ENCODE measurements at regions not wholly inside any gene's neighbourhood (a gene's known extent, or its start where the extent isn't known, plus 50 kb on each side); places are given as distances from the start of the nearest gene placed in this dataset.

- no peak for DNase-seq (ENCODE audit: low read depth)
- TF ChIP-seq CTCF (conservative IDR thresholded peaks at IDR 0.05; ENCODE audit: low read depth, low read length): no peak
- H3K4me3 ChIP-seq (ENCODE audit: low read length): no peak overlapping the region
Observed at GRCh38 chr9:4921449-4921848, 63.6 kb upstream of the JAK2 start.

- H3K4me3 ChIP-seq (ENCODE audit: low read length): no peak overlapping the region
- no peak for TF ChIP-seq CTCF (conservative IDR thresholded peaks at IDR 0.05; ENCODE audit: low read depth, low read length)
- no peak for DNase-seq (ENCODE audit: low read depth)
Observed at GRCh38 chr9:4922101-4922500, 63.0 kb upstream of the JAK2 start.

GRCh38 chr9:4922730-4923129 is 62.3 kb upstream of the JAK2 start:
- TF ChIP-seq CTCF (conservative IDR thresholded peaks at IDR 0.05; ENCODE audit: low read depth, low read length): no peak
- no peak for DNase-seq (ENCODE audit: low read depth)
- no peak overlapping the region for H3K4me3 ChIP-seq (ENCODE audit: low read length)

GRCh38 chr9:4923141-4923540 is 61.9 kb upstream of the JAK2 start:
- no peak for TF ChIP-seq CTCF (conservative IDR thresholded peaks at IDR 0.05; ENCODE audit: low read depth, low read length)
- DNase-seq (ENCODE audit: low read depth): no peak
- H3K4me3 ChIP-seq (ENCODE audit: low read length): no peak overlapping the region

- no peak overlapping the region for H3K4me3 ChIP-seq (ENCODE audit: low read length)
- DNase-seq (ENCODE audit: low read depth): no peak
- TF ChIP-seq CTCF (conservative IDR thresholded peaks at IDR 0.05; ENCODE audit: low read depth, low read length): peak; percentile 48
Observed at GRCh38 chr9:4923580-4924544, 61.2 kb upstream of the JAK2 start.

GRCh38 chr9:4926239-4926638 is 58.8 kb upstream of the JAK2 start:
- H3K4me3 ChIP-seq (ENCODE audit: low read length): no peak overlapping the region
- TF ChIP-seq CTCF (conservative IDR thresholded peaks at IDR 0.05; ENCODE audit: low read depth, low read length): no peak
- DNase-seq (ENCODE audit: low read depth): no peak

- DNase-seq (ENCODE audit: low read depth): no peak
- no peak overlapping the region for H3K4me3 ChIP-seq (ENCODE audit: low read length)
- no peak for TF ChIP-seq CTCF (conservative IDR thresholded peaks at IDR 0.05; ENCODE audit: low read depth, low read length)
Observed at GRCh38 chr9:4927043-4927471, 58.0 kb upstream of the JAK2 start.

Measured in retinal pigment epithelial cell (primary cell).